ENCODE measurements at regions not wholly inside any gene's neighbourhood (a gene's known extent, or its start where the extent isn't known, plus 50 kb on each side); places are given as distances from the start of the nearest gene placed in this dataset.

DNA sequence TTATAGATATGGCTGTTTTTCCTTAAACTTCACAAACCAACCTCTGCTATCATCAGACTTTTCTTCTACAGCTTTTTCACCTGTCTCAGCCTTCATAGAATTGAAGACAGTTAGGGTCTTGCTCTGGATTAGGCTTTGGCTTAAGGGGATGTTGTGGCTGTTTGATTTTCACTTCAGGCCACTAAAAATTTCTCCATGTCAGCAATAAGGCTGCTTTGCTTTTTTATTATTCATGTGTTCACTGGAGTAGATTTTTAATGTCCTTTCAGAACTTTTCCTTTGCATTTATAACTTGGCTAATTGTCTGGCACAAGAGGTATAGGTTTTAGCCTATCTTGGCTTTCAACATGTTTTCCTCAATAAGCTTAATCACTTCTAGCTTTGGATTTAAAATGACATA, 392.6 kb downstream of the RFPL4B start:
- no peak overlapping the region for H3K27ac ChIP-seq
- TF ChIP-seq, protein P1, sequence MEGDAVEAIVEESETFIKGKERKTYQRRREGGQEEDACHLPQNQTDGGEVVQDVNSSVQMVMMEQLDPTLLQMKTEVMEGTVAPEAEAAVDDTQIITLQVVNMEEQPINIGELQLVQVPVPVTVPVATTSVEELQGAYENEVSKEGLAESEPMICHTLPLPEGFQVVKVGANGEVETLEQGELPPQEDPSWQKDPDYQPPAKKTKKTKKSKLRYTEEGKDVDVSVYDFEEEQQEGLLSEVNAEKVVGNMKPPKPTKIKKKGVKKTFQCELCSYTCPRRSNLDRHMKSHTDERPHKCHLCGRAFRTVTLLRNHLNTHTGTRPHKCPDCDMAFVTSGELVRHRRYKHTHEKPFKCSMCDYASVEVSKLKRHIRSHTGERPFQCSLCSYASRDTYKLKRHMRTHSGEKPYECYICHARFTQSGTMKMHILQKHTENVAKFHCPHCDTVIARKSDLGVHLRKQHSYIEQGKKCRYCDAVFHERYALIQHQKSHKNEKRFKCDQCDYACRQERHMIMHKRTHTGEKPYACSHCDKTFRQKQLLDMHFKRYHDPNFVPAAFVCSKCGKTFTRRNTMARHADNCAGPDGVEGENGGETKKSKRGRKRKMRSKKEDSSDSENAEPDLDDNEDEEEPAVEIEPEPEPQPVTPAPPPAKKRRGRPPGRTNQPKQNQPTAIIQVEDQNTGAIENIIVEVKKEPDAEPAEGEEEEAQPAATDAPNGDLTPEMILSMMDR (conservative IDR thresholded peaks at IDR 0.05), result no peak

DNA sequence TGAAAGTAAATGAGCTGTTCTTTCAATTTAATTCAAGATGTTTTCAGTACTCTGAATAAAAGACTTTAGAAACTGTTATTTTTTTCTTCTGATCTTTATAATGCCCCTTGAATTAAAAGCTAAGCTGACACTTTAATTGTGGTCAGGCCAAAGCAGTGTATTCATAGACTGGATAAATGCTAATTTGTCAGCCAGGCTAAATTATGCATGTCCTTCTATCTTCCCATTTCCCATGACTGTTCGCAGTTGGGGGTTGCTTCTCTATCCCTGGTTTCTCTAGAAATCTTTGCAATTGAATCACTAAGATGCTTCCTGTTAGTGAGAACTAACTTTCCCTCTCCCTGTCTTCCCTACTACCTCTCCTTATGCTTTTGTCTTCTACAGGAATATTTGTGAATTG, 396.2 kb downstream of the RFPL4B start:
- TF ChIP-seq, protein P1 (conservative IDR thresholded peaks at IDR 0.05), result no peak
- H3K27ac ChIP-seq, result no peak overlapping the region

DNA sequence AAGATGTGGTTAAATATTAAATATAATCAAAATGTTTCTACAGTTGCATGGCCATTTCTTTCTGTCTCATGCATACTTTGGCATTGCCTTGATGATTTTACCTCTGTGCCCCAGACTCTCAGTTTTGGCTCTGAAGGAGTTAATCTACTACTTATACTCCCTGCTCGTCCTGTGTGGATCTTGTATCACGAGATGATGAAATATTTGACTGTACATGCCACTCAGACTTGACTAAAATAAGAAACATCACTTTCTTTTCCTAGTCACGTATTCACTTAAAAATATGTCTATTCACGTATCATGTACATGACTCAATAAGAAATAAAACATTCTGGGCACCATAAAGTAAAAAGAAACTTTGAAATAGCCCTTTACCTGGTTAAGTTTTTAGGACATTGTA, 397.7 kb downstream of the RFPL4B start:
- TF ChIP-seq, protein P1 (conservative IDR thresholded peaks at IDR 0.05), result no peak
- H3K27ac ChIP-seq, result no peak overlapping the region

DNA sequence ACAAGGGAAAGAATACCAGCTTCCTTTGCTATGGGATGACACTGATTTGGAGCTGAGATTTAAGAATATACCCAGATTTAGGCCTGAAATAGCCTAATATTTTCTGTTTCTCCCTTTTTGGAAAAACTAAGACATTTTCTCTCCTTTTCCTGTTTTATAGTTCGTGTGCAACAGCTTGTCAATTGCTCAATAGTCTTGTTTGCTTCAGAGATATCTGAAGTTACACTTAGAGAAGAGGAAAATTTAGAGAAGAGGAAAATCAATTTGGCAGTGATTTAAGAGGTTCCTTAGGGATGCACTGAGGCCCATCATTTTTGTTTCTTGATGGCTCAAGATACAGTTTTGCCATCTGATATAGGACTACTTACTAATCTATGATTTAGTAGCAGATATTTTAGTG, 398.6 kb downstream of the RFPL4B start:
- TF ChIP-seq, protein P1 (conservative IDR thresholded peaks at IDR 0.05), result no peak
- no peak overlapping the region for H3K27ac ChIP-seq

DNA sequence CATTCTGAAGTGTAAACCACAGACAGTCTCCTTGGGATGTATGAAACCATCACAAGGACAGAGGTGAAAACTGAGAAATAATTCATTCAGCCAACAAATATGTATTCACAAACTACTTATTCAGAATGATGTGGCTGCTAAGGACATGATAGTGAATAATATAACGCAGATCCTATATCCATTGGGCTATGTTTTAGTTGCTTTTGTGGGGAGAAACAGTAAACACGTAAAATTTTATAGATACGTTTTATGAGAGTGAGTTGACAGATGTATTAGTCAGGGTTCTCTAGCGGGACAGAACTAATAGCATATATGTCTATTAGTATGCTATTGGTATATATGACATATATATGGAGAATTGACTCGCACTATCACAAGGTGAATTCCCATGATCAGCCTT, 402.5 kb downstream of the RFPL4B start:
- TF ChIP-seq, protein P1 (conservative IDR thresholded peaks at IDR 0.05), result no peak
- H3K27ac ChIP-seq, result no peak overlapping the region

DNA sequence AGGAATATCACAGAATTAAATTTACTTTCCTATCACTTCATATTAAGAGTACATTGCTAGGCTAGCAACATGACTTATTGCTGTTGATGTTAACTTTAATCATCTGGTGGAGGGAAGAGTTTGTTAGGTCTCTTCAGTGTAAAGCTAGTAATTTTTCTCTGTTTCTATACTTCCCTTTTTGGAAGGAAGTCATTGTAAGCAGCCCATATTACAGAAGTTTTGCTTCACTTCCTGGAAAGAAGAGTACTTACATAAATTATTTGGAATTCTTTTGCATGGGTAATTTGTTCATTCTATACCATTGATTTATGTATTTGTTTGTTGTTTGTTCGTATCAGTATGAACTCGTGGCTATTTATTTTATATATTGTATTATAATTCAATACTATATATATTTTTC, 405.2 kb downstream of the RFPL4B start:
- TF ChIP-seq, protein P1 (conservative IDR thresholded peaks at IDR 0.05), result no peak

DNA sequence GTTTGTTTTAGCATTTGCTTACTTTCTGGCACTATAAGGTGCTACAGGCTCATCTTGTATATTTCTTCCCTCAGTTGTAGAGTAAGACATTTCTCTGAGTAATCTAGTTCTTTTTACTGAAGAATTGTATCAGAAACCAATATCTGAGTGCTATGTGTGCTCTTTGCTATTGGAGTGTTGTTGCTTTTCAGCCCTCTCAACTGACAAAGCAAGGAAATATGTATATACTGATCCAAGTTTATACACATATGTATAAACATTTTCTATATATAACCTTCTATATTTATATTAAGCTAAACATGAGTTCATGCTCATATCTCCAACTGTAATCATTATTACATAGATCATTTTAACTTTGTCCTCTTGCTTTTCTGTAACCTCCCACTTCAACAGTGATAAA, 405.7 kb downstream of the RFPL4B start:
- H3K27ac ChIP-seq, result no peak overlapping the region
- TF ChIP-seq, protein P1 (conservative IDR thresholded peaks at IDR 0.05), result no peak

More for the DNA sequence above, 405.2 kb downstream of the RFPL4B start:
- no peak overlapping the region for H3K27ac ChIP-seq

DNA sequence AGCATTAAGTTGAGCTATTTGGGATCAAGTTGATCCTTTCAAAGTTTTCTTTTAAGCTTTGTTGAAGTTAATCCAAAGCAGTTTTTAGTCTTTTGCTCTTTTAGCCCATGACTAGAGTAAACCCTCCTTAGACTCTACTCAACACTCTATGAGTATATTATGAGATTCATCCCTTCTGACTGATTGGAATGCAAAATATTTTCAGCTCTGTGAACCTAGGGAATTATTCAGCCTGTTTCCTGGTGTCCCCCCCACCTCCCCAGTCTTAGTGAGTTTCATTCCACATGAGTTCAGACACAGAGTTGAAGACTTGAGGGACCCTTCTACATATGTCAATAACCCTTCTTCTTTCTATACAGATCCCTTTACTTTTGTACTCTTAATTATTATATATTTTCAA, 413.7 kb downstream of the RFPL4B start:
- TF ChIP-seq, protein P1 (conservative IDR thresholded peaks at IDR 0.05), result no peak
- H3K27ac ChIP-seq, result no peak overlapping the region
